SK-N-SH treated with all-trans-retinoic acid at 6 μM for 48 hours (cell line): ENCODE measurements at regions not wholly inside any gene's neighbourhood (a gene's known extent, or its start where the extent isn't known, plus 50 kb on each side); places are given as distances from the start of the nearest gene placed in this dataset.

ENCODE experiments used
- ATAC-seq: fragments of 200-7000 bp; cut with Tn5 transposase; 3 replicates; pipeline ENCODE4 v1.9.1; 2020; ENCODE audit warnings: mild to moderate bottlenecking, moderate library complexity
- CSRNP3 ChIP-seq: fragments of 250-450 bp; sonication (Bioruptor Pico); IDR thresholded peaks from 2 replicates; pipeline ENCODE4 v1.5.1; 2021; ENCODE audit warnings: mild to moderate bottlenecking, moderate library complexity
- ESRRG ChIP-seq: fragments of 250-450 bp; sonication (Bioruptor Pico); IDR thresholded peaks from 2 replicates; pipeline ENCODE4 v1.6.1; 2021; ENCODE audit warnings: mild to moderate bottlenecking
- GLIS3 ChIP-seq: fragments of 250-450 bp; sonication (Bioruptor Pico); IDR thresholded peaks from 2 replicates; pipeline ENCODE4 v1.5.0; 2020; ENCODE audit warnings: mild to moderate bottlenecking, moderate library complexity
- ISL1 ChIP-seq: fragments of 250-450 bp; sonication (Bioruptor Pico); IDR thresholded peaks from 2 replicates; pipeline ENCODE4 v2.1.2; 2022; ENCODE audit warnings: mild to moderate bottlenecking, moderate library complexity
- OSR1 ChIP-seq: fragments of 250-450 bp; sonication (Bioruptor Pico); IDR thresholded peaks from 2 replicates; pipeline ENCODE4 v1.8.0; 2022; ENCODE audit warnings: moderate library complexity, mild to moderate bottlenecking, inconsistent platforms
- PATZ1 ChIP-seq: fragments of 250-450 bp; sonication (Bioruptor Pico); IDR thresholded peaks from 2 replicates; pipeline ENCODE4 v1.8.0; 2020; ENCODE audit warnings: mild to moderate bottlenecking, moderate library complexity, borderline replicate concordance
- PPARA ChIP-seq: fragments of 250-450 bp; sonication (Bioruptor Pico); IDR thresholded peaks from 2 replicates; pipeline ENCODE4 v1.5.0; 2020; ENCODE audit warnings: mild to moderate bottlenecking, borderline replicate concordance
- SNAI2 ChIP-seq: fragments of 250-450 bp; sonication (Bioruptor Pico); IDR thresholded peaks from 2 replicates; pipeline ENCODE4 v1.5.0; 2020; ENCODE audit warnings: mild to moderate bottlenecking, moderate library complexity
- ZC3H10 ChIP-seq: fragments of 250-450 bp; sonication (Bioruptor Pico); IDR thresholded peaks from 2 replicates; pipeline ENCODE4 v1.5.1; 2021; ENCODE audit warnings: mild to moderate bottlenecking, moderate library complexity
- ZFP30 ChIP-seq: fragments of 450-650 bp; formaldehyde crosslinking; IDR thresholded peaks from 2 replicates; pipeline ENCODE4 v1.5.0; 2022; ENCODE audit warnings: mild to moderate bottlenecking, moderate library complexity
- ZNF565 ChIP-seq: fragments of 450-650 bp; formaldehyde crosslinking; conservative IDR thresholded peaks from 2 replicates; pipeline ENCODE4 v1.5.0; 2020; ENCODE audit warnings: low read depth, mild to moderate bottlenecking, moderate library complexity
- ZNF70 ChIP-seq: fragments of 450-650 bp; formaldehyde crosslinking; IDR thresholded peaks from 2 replicates; pipeline ENCODE4 v1.5.0; 2020; ENCODE audit warnings: mild to moderate bottlenecking, moderate library complexity
- ZNF8 ChIP-seq: fragments of 450-650 bp; formaldehyde crosslinking; IDR thresholded peaks from 2 replicates; pipeline ENCODE4 v1.5.0; 2020; ENCODE audit warnings: mild to moderate bottlenecking, moderate library complexity
- TF ChIP-seq, protein P1 (sequence below): fragments of 250-450 bp; sonication (Bioruptor Pico); IDR thresholded peaks from 2 replicates; pipeline ENCODE4 v1.5.0; 2020; ENCODE audit warnings: mild to moderate bottlenecking, moderate library complexity
- TF ChIP-seq, protein P2 (sequence below): fragments of 250-450 bp; sonication (Bioruptor Pico); IDR thresholded peaks from 2 replicates; pipeline ENCODE4 v1.5.1; 2020; ENCODE audit warnings: low read depth, mild to moderate bottlenecking, moderate library complexity
- TF ChIP-seq, protein P3 (sequence below): fragments of 250-450 bp; sonication (Bioruptor Pico); IDR thresholded peaks from 2 replicates; pipeline ENCODE4 v1.8.0; 2021; ENCODE audit warnings: low read depth, mild to moderate bottlenecking, moderate library complexity, borderline replicate concordance

DNA sequence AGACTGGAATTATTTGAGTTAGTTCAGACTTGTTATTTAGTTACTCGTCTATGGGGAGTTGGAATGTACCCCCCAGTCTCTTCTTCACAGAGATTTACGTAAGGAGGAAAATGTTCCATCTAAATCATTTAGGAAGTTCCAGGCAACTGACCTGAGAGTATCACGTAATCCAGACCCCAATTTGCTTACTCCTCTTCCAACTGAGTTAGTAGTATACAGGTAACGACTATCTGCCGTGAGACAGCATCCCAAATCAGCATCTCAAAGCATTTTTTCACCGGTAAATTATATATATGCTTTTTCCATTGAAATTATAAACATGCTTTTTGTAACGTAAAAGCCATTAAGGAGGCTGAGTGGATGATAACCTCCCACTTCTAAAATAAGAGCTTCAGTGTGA is 214.3 kb upstream of the WSB1 start:
- ATAC-seq = no peak
- TF ChIP-seq ESRRG (no peak), CSRNP3 (CRISPR knock-in tag) (no peak), PPARA (CRISPR knock-in tag) (no peak), ZFP30 (CRISPR knock-in tag) (no peak), ZNF70 (CRISPR knock-in tag) (no peak), SNAI2 (CRISPR knock-in tag) (no peak), ZNF565 (no peak), ISL1 (CRISPR knock-in tag) (no peak), ZNF8 (CRISPR knock-in tag) (no peak), ZC3H10 (CRISPR knock-in tag) (no peak)
- TF ChIP-seq, protein P1, sequence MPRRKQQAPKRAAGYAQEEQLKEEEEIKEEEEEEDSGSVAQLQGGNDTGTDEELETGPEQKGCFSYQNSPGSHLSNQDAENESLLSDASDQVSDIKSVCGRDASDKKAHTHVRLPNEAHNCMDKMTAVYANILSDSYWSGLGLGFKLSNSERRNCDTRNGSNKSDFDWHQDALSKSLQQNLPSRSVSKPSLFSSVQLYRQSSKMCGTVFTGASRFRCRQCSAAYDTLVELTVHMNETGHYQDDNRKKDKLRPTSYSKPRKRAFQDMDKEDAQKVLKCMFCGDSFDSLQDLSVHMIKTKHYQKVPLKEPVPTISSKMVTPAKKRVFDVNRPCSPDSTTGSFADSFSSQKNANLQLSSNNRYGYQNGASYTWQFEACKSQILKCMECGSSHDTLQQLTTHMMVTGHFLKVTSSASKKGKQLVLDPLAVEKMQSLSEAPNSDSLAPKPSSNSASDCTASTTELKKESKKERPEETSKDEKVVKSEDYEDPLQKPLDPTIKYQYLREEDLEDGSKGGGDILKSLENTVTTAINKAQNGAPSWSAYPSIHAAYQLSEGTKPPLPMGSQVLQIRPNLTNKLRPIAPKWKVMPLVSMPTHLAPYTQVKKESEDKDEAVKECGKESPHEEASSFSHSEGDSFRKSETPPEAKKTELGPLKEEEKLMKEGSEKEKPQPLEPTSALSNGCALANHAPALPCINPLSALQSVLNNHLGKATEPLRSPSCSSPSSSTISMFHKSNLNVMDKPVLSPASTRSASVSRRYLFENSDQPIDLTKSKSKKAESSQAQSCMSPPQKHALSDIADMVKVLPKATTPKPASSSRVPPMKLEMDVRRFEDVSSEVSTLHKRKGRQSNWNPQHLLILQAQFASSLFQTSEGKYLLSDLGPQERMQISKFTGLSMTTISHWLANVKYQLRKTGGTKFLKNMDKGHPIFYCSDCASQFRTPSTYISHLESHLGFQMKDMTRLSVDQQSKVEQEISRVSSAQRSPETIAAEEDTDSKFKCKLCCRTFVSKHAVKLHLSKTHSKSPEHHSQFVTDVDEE (CRISPR knock-in tag) = no peak
- TF ChIP-seq, protein P2, sequence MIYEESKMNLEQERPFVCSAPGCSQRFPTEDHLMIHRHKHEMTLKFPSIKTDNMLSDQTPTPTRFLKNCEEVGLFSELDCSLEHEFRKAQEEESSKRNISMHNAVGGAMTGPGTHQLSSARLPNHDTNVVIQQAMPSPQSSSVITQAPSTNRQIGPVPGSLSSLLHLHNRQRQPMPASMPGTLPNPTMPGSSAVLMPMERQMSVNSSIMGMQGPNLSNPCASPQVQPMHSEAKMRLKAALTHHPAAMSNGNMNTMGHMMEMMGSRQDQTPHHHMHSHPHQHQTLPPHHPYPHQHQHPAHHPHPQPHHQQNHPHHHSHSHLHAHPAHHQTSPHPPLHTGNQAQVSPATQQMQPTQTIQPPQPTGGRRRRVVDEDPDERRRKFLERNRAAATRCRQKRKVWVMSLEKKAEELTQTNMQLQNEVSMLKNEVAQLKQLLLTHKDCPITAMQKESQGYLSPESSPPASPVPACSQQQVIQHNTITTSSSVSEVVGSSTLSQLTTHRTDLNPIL (CRISPR knock-in tag) = no peak

DNA sequence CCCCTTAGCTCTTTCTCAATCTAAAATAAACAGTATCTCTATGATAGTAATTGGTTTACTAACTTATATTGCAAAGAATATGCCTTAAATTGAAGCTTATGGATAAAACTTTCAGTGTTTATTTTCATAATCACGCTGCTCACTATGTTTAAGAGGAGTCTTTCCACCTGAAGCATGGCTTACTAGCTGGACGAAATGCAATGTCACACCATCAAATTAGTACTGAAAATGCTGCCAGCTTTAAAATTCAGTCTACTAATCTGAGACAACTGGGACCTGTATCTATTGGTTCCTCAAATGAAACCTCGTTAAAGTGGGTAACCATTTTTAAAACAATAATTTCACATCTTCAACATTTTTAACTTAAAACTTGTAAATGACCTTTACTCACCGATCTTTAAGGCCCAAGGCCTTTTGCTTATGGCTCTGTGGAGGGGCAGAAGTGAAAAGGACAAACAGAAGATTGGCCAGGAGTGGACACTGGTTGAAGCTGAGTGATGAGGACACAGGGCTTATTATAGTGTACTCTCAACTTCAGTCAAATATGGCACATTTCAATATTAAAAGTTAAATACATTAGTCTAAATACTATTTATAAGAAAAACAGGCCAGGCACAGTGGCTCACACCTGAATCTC is 212.8 kb upstream of the WSB1 start:
- ATAC-seq = no peak
- TF ChIP-seq, protein P1 (CRISPR knock-in tag) = no peak
- TF ChIP-seq ZNF70 (CRISPR knock-in tag) (no peak), OSR1 (CRISPR knock-in tag) (no peak), ISL1 (CRISPR knock-in tag) (no peak), PATZ1 (CRISPR knock-in tag) (no peak), GLIS3 (CRISPR knock-in tag) (no peak)
- TF ChIP-seq, protein P3, sequence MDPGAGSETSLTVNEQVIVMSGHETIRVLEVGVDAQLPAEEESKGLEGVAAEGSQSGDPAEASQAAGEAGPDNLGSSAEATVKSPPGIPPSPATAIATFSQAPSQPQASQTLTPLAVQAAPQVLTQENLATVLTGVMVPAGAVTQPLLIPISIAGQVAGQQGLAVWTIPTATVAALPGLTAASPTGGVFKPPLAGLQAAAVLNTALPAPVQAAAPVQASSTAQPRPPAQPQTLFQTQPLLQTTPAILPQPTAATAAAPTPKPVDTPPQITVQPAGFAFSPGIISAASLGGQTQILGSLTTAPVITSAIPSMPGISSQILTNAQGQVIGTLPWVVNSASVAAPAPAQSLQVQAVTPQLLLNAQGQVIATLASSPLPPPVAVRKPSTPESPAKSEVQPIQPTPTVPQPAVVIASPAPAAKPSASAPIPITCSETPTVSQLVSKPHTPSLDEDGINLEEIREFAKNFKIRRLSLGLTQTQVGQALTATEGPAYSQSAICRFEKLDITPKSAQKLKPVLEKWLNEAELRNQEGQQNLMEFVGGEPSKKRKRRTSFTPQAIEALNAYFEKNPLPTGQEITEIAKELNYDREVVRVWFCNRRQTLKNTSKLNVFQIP (CRISPR knock-in tag) = no peak
